ENCODE measurements at regions not wholly inside any gene's neighbourhood (a gene's known extent, or its start where the extent isn't known, plus 50 kb on each side); places are given as distances from the start of the nearest gene placed in this dataset.

DNA sequence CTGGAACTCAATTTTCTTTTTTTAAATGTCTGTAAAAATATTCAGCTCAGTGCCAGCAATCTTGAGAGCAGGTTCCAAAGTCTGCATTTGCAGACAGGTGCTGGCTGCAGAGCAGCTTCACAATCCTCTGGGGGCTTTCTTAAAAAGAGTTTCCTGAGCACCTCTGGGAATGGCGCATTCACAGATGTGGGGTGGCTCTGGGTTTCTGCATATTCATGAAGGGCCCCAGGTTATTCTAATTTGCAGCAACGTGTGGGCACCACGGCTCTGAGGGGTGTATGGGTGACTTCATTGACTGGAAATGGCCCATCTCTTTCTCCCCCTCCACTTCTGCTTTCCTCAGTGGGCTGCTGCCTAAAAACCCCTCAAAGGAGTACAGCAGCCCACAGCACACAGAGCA lies 225.0 kb upstream of the APCDD1 start:
- Histone ChIP-seq H2AFZ (ENCODE audit: low read length) (no peak overlapping the region), H3K9ac (ENCODE audit: low read depth, low read length, poor library complexity, severe bottlenecking) (no peak overlapping the region), H3K4me2 (ENCODE audit: low read depth, low read length, poor library complexity, severe bottlenecking) (no peak overlapping the region), H3K36me3 (ENCODE audit: insufficient read depth, low read length) (no peaks in the 10 kb centered on the region), H3K79me2 (ENCODE audit: insufficient read depth, low read length) (no peaks in the 10 kb centered on the region), H3K9me2 (replicated peaks; ENCODE audit: low read depth, low read length) (no peaks in the 10 kb centered on the region), H3K9me3 (ENCODE audit: insufficient read depth, low read depth, low read length) (peaks cover 4% of the 10 kb centered on the region; the same call in 1 of the 2 replicates), H3K4me1 (ENCODE audit: insufficient read depth, low read length, poor library complexity, severe bottlenecking) (no peaks in the 10 kb centered on the region), H3K27me3 (ENCODE audit: insufficient read depth, low read length, poor library complexity, severe bottlenecking) (no peaks in the 10 kb centered on the region), H3K4me3 (ENCODE audit: low read length, poor library complexity, severe bottlenecking) (no peak overlapping the region), H4K20me1 (ENCODE audit: insufficient read depth, low read length, poor library complexity, severe bottlenecking) (no peaks in the 10 kb centered on the region), H3F3A (ENCODE audit: low read depth) (no peaks in the 10 kb centered on the region)
- no peak for TF ChIP-seq EZH2phosphoT487 (IDR thresholded peaks at IDR 0.05; ENCODE audit: borderline replicate concordance)
- TF ChIP-seq, protein P1, sequence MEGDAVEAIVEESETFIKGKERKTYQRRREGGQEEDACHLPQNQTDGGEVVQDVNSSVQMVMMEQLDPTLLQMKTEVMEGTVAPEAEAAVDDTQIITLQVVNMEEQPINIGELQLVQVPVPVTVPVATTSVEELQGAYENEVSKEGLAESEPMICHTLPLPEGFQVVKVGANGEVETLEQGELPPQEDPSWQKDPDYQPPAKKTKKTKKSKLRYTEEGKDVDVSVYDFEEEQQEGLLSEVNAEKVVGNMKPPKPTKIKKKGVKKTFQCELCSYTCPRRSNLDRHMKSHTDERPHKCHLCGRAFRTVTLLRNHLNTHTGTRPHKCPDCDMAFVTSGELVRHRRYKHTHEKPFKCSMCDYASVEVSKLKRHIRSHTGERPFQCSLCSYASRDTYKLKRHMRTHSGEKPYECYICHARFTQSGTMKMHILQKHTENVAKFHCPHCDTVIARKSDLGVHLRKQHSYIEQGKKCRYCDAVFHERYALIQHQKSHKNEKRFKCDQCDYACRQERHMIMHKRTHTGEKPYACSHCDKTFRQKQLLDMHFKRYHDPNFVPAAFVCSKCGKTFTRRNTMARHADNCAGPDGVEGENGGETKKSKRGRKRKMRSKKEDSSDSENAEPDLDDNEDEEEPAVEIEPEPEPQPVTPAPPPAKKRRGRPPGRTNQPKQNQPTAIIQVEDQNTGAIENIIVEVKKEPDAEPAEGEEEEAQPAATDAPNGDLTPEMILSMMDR (conservative IDR thresholded peaks at IDR 0.05; ENCODE audit: low read length) = no peak

- Histone ChIP-seq H3K79me2 (ENCODE audit: insufficient read depth, low read length) (no peaks in the 10 kb centered on the region), H3K4me3 (ENCODE audit: low read length, poor library complexity, severe bottlenecking) (no peak overlapping the region), H3K27me3 (ENCODE audit: insufficient read depth, low read length, poor library complexity, severe bottlenecking) (no peaks in the 10 kb centered on the region), H3K9ac (ENCODE audit: low read depth, low read length, poor library complexity, severe bottlenecking) (no peak overlapping the region), H3K4me2 (ENCODE audit: low read depth, low read length, poor library complexity, severe bottlenecking) (no peak overlapping the region), H2AFZ (ENCODE audit: low read length) (no peak overlapping the region), H3K4me1 (ENCODE audit: insufficient read depth, low read length, poor library complexity, severe bottlenecking) (no peaks in the 10 kb centered on the region), H3K9me2 (replicated peaks; ENCODE audit: low read depth, low read length) (no peaks in the 10 kb centered on the region), H4K20me1 (ENCODE audit: insufficient read depth, low read length, poor library complexity, severe bottlenecking) (no peaks in the 10 kb centered on the region), H3K9me3 (ENCODE audit: insufficient read depth, low read depth, low read length) (peaks cover 4% of the 10 kb centered on the region; the same call in 1 of the 2 replicates), H3F3A (ENCODE audit: low read depth) (no peaks in the 10 kb centered on the region), H3K36me3 (ENCODE audit: insufficient read depth, low read length) (no peaks in the 10 kb centered on the region)
- TF ChIP-seq, protein P1 (conservative IDR thresholded peaks at IDR 0.05; ENCODE audit: low read length) = peak; percentile 33; the same call in 1 of the 2 replicates
- no peak for TF ChIP-seq EZH2phosphoT487 (IDR thresholded peaks at IDR 0.05; ENCODE audit: borderline replicate concordance)
Measured at GRCh38 chr18:10230072-10230471, 224.4 kb upstream of the APCDD1 start.

DNA sequence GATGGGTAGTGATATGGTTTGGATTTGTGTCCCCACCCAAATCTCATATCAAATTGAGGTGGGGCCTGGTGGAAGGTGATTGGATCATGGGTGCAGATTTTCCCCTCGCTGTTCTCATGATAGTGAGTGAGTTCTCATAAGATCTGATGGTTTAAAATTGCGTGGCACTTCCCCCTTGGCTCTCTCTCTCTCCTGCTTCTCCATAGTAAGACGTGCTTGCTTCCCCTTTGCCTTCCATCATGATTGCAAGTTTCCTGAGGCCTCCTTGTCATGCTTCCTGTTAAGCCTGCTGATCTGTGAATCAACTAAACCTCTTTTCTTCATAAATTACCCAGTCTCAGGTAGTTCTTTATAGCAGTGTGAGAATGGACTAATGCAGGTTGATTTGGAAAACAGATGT lies 223.2 kb upstream of the APCDD1 start:
- Histone ChIP-seq H3K36me3 (ENCODE audit: insufficient read depth, low read length) (no peaks in the 10 kb centered on the region), H3K9ac (ENCODE audit: low read depth, low read length, poor library complexity, severe bottlenecking) (no peak overlapping the region), H2AFZ (ENCODE audit: low read length) (no peak overlapping the region), H3K79me2 (ENCODE audit: insufficient read depth, low read length) (no peaks in the 10 kb centered on the region), H3F3A (ENCODE audit: low read depth) (no peaks in the 10 kb centered on the region), H3K9me3 (ENCODE audit: insufficient read depth, low read depth, low read length) (no peaks in the 10 kb centered on the region), H3K4me3 (ENCODE audit: low read length, poor library complexity, severe bottlenecking) (no peak overlapping the region), H4K20me1 (ENCODE audit: insufficient read depth, low read length, poor library complexity, severe bottlenecking) (no peaks in the 10 kb centered on the region), H3K4me1 (ENCODE audit: insufficient read depth, low read length, poor library complexity, severe bottlenecking) (no peaks in the 10 kb centered on the region), H3K27me3 (ENCODE audit: insufficient read depth, low read length, poor library complexity, severe bottlenecking) (no peaks in the 10 kb centered on the region), H3K9me2 (replicated peaks; ENCODE audit: low read depth, low read length) (no peaks in the 10 kb centered on the region), H3K4me2 (ENCODE audit: low read depth, low read length, poor library complexity, severe bottlenecking) (no peak overlapping the region)
- TF ChIP-seq, protein P1 (conservative IDR thresholded peaks at IDR 0.05; ENCODE audit: low read length) = no peak
- no peak for TF ChIP-seq EZH2phosphoT487 (IDR thresholded peaks at IDR 0.05; ENCODE audit: borderline replicate concordance)
